ENCODE measurements at regions not wholly inside any gene's neighbourhood (a gene's known extent, or its start where the extent isn't known, plus 50 kb on each side); places are given as distances from the start of the nearest gene placed in this dataset.

DNA sequence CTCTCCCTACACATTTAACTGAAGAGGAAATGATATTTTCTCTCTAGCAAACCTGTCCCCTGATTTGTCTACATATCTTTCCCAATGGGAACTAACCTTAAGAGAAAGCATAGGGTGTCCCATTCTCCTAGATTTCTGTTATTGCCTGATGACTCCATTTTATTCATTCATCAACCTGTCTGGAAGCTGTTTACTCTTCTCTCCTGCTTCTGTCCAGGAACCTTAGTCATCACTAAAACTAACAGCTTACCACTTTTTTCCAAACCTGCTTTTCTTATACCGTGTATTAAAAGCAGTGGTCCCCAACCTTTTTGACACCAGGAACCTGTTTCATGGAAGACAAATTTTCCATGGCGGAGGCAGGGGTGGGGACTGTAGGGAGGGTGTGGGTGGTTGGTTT is 473.3 kb upstream of the PCDH15 start:
- Histone ChIP-seq H3K36me3 (ENCODE audit: control insufficient read depth in 2 of 3, insufficient read depth in 3 of 3, low read length in 3 of 3) (no peaks in the 10 kb centered on the region), H3K4me3 (ENCODE audit: low read length in 3 of 3) (no peak overlapping the region), H3K27ac (ENCODE audit: low read depth in 2 of 2, low read length in 2 of 2) (no peak overlapping the region), H3K9me3 (ENCODE audit: control insufficient read depth in 2 of 3, insufficient read depth in 1 of 3, low read length in 3 of 3) (no peaks in the 10 kb centered on the region), H3K4me1 (ENCODE audit: control insufficient read depth in 2 of 3, insufficient read depth in 2 of 3, low read depth in 1 of 3, low read length in 3 of 3) (no peaks in the 10 kb centered on the region), H3K9ac (ENCODE audit: low read length in 3 of 3) (no peak overlapping the region), H3K27me3 (ENCODE audit: control insufficient read depth, insufficient read depth, low read length) (no peaks in the 10 kb centered on the region)
- TF ChIP-seq CTCF (IDR thresholded peaks at IDR 0.05; ENCODE audit: borderline replicate concordance, extremely low read depth, insufficient read depth): no peak
- no peak for DNase-seq
- intact Hi-C loops (cut with DNase I): no loop called here
- no peak for FAIRE-seq

DNA sequence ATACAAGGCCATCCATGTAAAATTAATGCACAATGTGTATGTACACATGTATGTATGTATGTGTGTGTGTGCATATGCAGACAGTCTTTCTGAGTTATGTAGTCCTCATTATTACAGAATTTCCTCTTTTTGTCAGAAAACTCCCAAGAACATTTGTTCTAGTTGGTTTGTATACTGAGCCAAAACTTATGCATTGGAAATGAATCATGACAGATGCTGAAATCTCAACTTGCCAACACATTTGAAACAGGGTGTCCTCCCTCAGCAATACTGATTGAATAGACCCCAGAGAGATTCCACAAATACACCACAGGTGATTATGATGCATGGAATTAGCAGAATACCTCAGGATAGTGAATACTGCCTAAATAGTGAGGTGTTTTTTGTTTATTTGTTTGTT is 472.9 kb upstream of the PCDH15 start:
- H3K9me3 ChIP-seq (ENCODE audit: control insufficient read depth in 2 of 3, insufficient read depth in 1 of 3, low read length in 3 of 3): no peaks in the 10 kb centered on the region
- no peaks in the 10 kb centered on the region for H3K27me3 ChIP-seq (ENCODE audit: control insufficient read depth, insufficient read depth, low read length)
- no peak for TF ChIP-seq CTCF (IDR thresholded peaks at IDR 0.05; ENCODE audit: borderline replicate concordance, extremely low read depth, insufficient read depth)
- H3K27ac ChIP-seq (ENCODE audit: low read depth in 2 of 2, low read length in 2 of 2): no peak overlapping the region
- DNase-seq (no peak), FAIRE-seq (no peak)
- no peaks in the 10 kb centered on the region for H3K36me3 ChIP-seq (ENCODE audit: control insufficient read depth in 2 of 3, insufficient read depth in 3 of 3, low read length in 3 of 3)
- H3K4me1 ChIP-seq (ENCODE audit: control insufficient read depth in 2 of 3, insufficient read depth in 2 of 3, low read depth in 1 of 3, low read length in 3 of 3): no peaks in the 10 kb centered on the region
- H3K4me3 ChIP-seq (ENCODE audit: low read length in 3 of 3): no peak overlapping the region
- no peak overlapping the region for H3K9ac ChIP-seq (ENCODE audit: low read length in 3 of 3)
- intact Hi-C loops (cut with DNase I): no loop called here

DNA sequence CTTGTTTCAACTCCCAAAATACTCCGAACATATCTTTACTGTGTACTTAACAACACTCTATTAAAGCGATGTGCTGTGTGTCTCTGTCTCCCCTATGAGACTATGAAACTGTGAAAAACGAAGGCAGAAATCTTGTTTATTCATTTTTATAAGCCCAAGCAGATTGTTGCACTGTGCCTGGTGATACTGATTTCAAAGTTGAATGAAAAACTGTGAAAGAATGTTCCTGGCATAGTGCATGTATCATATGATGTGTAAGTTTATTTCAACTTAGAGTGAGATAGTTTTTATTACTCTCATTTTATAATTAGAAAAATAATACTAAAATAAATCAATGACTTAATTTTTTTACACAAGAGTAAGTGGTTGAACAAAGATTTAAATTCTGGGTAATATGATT is 471.9 kb upstream of the PCDH15 start:
- no peak for TF ChIP-seq CTCF (IDR thresholded peaks at IDR 0.05; ENCODE audit: borderline replicate concordance, extremely low read depth, insufficient read depth)
- Histone ChIP-seq H3K36me3 (ENCODE audit: control insufficient read depth in 2 of 3, insufficient read depth in 3 of 3, low read length in 3 of 3) (no peaks in the 10 kb centered on the region), H3K27me3 (ENCODE audit: control insufficient read depth, insufficient read depth, low read length) (no peaks in the 10 kb centered on the region), H3K4me3 (ENCODE audit: low read length in 3 of 3) (no peak overlapping the region), H3K9me3 (ENCODE audit: control insufficient read depth in 2 of 3, insufficient read depth in 1 of 3, low read length in 3 of 3) (no peaks in the 10 kb centered on the region), H3K27ac (ENCODE audit: low read depth in 2 of 2, low read length in 2 of 2) (no peak overlapping the region), H3K9ac (ENCODE audit: low read length in 3 of 3) (no peak overlapping the region), H3K4me1 (ENCODE audit: control insufficient read depth in 2 of 3, insufficient read depth in 2 of 3, low read depth in 1 of 3, low read length in 3 of 3) (no peaks in the 10 kb centered on the region)
- intact Hi-C loops (cut with DNase I): no loop called here
- DNase-seq: no peak
- no peak for FAIRE-seq

DNA sequence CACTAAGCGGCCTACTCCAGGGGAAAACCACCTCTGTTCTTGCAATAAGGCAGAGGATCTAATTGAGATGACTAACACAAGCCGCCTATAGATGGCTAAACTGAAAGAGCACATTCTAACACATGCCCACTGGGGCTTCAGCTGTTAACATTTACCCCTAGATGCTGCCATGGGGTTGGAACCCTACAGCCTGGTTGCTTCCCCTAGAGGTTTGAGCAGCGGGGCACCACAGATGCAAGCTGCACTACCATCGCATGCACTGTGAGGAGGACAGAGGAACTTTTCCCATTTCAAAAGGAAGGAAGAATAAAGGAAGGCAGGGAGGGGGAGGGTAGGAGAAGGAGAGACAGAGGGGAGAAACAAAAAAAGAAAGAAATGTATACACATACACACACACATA is 465.8 kb upstream of the PCDH15 start:
- Histone ChIP-seq H3K4me1 (ENCODE audit: control insufficient read depth in 2 of 3, insufficient read depth in 2 of 3, low read depth in 1 of 3, low read length in 3 of 3) (no peaks in the 10 kb centered on the region), H3K27me3 (ENCODE audit: control insufficient read depth, insufficient read depth, low read length) (no peaks in the 10 kb centered on the region), H3K27ac (ENCODE audit: low read depth in 2 of 2, low read length in 2 of 2) (no peak overlapping the region), H3K9me3 (ENCODE audit: control insufficient read depth in 2 of 3, insufficient read depth in 1 of 3, low read length in 3 of 3) (no peaks in the 10 kb centered on the region), H3K4me3 (ENCODE audit: low read length in 3 of 3) (no peak overlapping the region), H3K36me3 (ENCODE audit: control insufficient read depth in 2 of 3, insufficient read depth in 3 of 3, low read length in 3 of 3) (no peaks in the 10 kb centered on the region), H3K9ac (ENCODE audit: low read length in 3 of 3) (no peak overlapping the region)
- TF ChIP-seq CTCF (IDR thresholded peaks at IDR 0.05; ENCODE audit: borderline replicate concordance, extremely low read depth, insufficient read depth): no peak
- intact Hi-C loops (cut with DNase I): no loop called here
- DNase-seq (no peak), FAIRE-seq (no peak)

All from kidney (tissue), 13 donors.